Mucosa of descending colon (tissue), 3 donors: ENCODE measurements at regions not wholly inside any gene's neighbourhood (a gene's known extent, or its start where the extent isn't known, plus 50 kb on each side); places are given as distances from the start of the nearest gene placed in this dataset.

Source experiments
- ATAC-seq: fragments of 200-7000 bp; cut with Tn5 transposase; one replicate; pipeline ENCODE4 v1.9.1; 2020; ENCODE audit warnings: mild to moderate bottlenecking, moderate library complexity
- DNase-seq, 3 donors: peaks; one replicate each; pipeline ENCODE4 v3.0.0-alpha.2; 2020
- H3K36me3 ChIP-seq: fragments of 200-600 bp; one replicate; pipeline ENCODE4 v1.8.0; 2021; ENCODE audit warnings: low read depth, mild to moderate bottlenecking
- H3K4me1 ChIP-seq: fragments of 200-600 bp; one replicate; pipeline ENCODE4 v1.8.0; 2021; ENCODE audit warnings: low read depth, mild to moderate bottlenecking
- H3K4me3 ChIP-seq: fragments of 200-600 bp; one replicate; pipeline ENCODE4 v1.8.0; 2021; ENCODE audit warnings: mild to moderate bottlenecking
- H3K9me3 ChIP-seq: fragments of 200-600 bp; one replicate; pipeline ENCODE4 v1.8.0; 2021; ENCODE audit warnings: mild to moderate bottlenecking
- intact Hi-C, 2 donors: fragments of 100-400 bp; cut with DNase I in 1 of 2; cut with micrococcal nuclease in 1 of 2; formaldehyde crosslinking; loops; one replicate each; pipeline versions ENCODE4 v1.11.0 to v1.11.1; 2022; cut with DNase I, micrococcal nuclease
- TF ChIP-seq, protein P1 (sequence below): fragments of 200-600 bp; IDR thresholded peaks from one replicate; pipeline ENCODE4 v1.8.0; 2022; ENCODE audit warnings: antibody characterized with exemption, mild to moderate bottlenecking
- donor health status: DM: no; HTN: no; CAD: no; lungs with moderate emphysema.
- donor health status: DM: no; HTN: no; CAD: no.
- donor health status: DM: no; HTN: yes; CAD: no.

DNA sequence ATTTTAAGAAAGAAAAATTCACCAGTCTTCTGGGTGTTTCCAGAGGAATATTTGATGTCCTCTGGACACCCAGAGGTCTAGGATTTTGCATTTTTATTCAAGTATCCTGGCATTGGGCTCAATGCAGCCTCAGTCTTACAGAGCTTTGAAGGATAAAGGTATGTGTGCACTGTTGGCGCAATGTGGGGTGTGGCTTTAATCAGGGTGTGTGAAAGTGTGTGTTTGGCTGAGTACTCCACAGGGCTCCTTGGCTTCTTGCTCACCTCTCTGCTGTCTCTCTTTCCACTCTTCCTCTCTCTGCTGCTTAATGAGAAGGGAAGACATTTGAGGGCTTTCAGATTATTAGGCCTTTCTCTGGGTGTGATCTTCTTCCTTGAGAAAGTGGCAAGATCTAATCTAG, 193.3 kb upstream of the CCND2 start:
- ATAC-seq = peak; percentile 71
- intact Hi-C loops = no loop called here

DNA sequence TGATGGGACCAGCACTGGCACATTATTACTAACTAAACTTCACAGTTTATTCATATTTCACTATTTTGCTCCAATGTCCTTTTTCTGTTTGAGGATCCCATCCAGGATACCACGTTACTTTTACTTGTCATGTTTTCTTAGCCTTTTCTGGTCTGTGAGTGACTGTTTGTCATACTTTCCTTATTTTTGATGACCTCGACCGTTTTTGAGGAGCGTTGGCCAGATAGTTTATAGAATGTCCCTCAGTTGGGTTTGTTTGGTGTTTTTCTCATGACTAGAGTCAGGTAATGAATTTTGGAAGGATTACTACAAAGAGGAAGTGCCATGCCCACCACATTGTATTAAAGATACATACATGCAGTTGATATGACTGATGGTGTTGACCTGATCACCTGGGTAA, 199.4 kb upstream of the CCND2 start:
- ATAC-seq = no peak
- H3K4me3 ChIP-seq = no peak overlapping the region
- H3K4me1 ChIP-seq = no peaks in the 10 kb centered on the region
- no peaks in the 10 kb centered on the region for H3K9me3 ChIP-seq
- intact Hi-C loops = no loop called here
- no peaks in the 10 kb centered on the region for H3K36me3 ChIP-seq
- DNase-seq = no peak
- TF ChIP-seq, protein P1, sequence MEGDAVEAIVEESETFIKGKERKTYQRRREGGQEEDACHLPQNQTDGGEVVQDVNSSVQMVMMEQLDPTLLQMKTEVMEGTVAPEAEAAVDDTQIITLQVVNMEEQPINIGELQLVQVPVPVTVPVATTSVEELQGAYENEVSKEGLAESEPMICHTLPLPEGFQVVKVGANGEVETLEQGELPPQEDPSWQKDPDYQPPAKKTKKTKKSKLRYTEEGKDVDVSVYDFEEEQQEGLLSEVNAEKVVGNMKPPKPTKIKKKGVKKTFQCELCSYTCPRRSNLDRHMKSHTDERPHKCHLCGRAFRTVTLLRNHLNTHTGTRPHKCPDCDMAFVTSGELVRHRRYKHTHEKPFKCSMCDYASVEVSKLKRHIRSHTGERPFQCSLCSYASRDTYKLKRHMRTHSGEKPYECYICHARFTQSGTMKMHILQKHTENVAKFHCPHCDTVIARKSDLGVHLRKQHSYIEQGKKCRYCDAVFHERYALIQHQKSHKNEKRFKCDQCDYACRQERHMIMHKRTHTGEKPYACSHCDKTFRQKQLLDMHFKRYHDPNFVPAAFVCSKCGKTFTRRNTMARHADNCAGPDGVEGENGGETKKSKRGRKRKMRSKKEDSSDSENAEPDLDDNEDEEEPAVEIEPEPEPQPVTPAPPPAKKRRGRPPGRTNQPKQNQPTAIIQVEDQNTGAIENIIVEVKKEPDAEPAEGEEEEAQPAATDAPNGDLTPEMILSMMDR = no peak

More for the DNA sequence above, 193.3 kb upstream of the CCND2 start:
- TF ChIP-seq, protein P1 = no peak
- peak in 1 of 3 donors; percentile 33 for DNase-seq
- Histone ChIP-seq H3K36me3 (no peaks in the 10 kb centered on the region), H3K4me1 (no peaks in the 10 kb centered on the region), H3K4me3 (no peak overlapping the region), H3K9me3 (no peaks in the 10 kb centered on the region)

DNA sequence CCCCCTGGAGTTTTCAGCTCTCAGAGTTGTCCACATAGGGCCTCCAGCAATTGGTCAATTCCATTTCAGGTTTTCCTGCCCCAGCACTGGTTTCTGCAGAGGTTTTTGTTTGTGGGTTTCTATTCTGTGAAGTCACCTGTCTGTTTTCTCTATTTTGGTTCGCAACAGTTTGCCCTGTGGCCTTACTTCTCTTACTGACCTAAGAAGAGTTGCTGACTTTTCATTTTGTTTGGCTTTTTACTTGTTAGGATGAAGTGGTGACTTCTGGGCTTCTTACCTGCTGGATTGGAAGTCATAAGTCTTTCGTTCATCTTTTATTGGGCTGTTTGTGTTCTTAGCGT, 196.4 kb upstream of the PARP11 start:
- ATAC-seq (no peak), DNase-seq (no peak)
- TF ChIP-seq, protein P1 = no peak
- Histone ChIP-seq H3K4me3 (no peak overlapping the region), H3K9me3 (no peaks in the 10 kb centered on the region), H3K36me3 (no peaks in the 10 kb centered on the region), H3K4me1 (no peaks in the 10 kb centered on the region)
- intact Hi-C loops = no loop called here

DNA sequence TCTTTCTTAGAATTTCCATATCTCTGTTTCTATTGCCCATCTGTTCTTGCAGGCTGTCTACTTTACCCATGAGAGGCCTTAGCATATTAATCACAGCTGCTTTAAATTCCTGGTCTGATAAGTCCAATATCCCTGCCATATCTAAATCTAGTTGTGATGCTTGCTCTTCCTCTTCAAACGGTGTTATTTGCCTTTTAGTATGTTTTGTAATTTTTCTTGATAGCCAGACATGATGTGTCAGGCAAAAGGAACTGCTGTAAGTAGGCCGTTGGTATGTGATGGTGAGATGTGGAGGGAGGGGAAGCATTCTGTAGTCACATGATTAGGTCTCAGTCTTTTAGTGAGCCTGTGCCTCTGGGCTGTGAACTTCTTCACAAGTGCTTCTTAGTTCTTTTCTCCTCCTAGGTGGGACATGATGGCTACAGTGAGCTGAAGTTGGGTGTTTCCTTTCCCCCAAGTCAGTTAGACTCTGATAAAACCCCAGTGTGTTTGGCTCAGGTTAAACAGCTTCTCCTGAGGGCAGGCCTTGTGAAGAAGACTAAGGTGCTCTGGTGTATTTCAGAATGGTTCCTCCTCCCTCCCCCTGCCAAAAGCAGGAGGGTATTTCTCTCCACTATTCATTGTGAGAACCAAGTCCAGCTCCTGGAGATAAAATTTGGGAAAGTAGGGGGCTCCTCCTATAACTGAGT, 195.9 kb upstream of the PARP11 start:
- TF ChIP-seq, protein P1 = no peak
- ATAC-seq (peak; percentile 17), DNase-seq (no peak)
- Histone ChIP-seq H3K4me3 (no peak overlapping the region), H3K9me3 (no peaks in the 10 kb centered on the region), H3K4me1 (no peaks in the 10 kb centered on the region), H3K36me3 (no peaks in the 10 kb centered on the region)
- intact Hi-C loops = no loop called here

DNA sequence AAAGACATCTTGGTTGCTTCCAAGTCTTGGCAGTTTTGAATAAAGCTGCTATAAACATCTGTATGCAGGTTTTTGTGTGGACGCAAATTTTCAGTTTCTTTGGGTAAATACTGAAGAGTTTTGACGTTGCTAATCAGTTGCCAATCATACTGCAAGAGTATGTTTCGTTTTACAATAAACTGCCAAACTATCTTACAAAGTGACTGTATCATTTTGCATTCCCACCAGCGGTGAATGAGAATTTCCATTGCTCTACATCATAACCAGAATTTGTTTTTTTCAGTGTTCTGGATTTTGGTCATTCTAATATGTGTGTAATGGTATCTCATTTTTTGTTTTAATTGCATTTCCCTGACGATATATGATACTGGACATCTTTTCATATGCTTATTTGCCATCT, 190.8 kb upstream of the PARP11 start:
- Histone ChIP-seq H3K4me1 (no peaks in the 10 kb centered on the region), H3K9me3 (no peaks in the 10 kb centered on the region), H3K4me3 (no peak overlapping the region), H3K36me3 (no peaks in the 10 kb centered on the region)
- ATAC-seq = no peak
- DNase-seq = no peak
- intact Hi-C loops = no loop called here
- TF ChIP-seq, protein P1 = no peak
